ENCODE measurements at regions not wholly inside any gene's neighbourhood (a gene's known extent, or its start where the extent isn't known, plus 50 kb on each side); places are given as distances from the start of the nearest gene placed in this dataset.

GRCh38 chr3:88000853-88001252 lies 58.0 kb downstream of the CGGBP1 start:
- Mint-ChIP-seq H3K36me3 (ENCODE audit: low read depth) (no peaks in the 10 kb centered on the region), H3K4me3 (peak overlapping the region; percentile 57), H3K27ac (no peak overlapping the region), H3K4me1 (ENCODE audit: low read depth) (peaks cover 19% of the 10 kb centered on the region), H3K27me3 (ENCODE audit: low read depth) (peaks cover 23% of the 10 kb centered on the region), H3K9me3 (no peaks in the 10 kb centered on the region)

DNA sequence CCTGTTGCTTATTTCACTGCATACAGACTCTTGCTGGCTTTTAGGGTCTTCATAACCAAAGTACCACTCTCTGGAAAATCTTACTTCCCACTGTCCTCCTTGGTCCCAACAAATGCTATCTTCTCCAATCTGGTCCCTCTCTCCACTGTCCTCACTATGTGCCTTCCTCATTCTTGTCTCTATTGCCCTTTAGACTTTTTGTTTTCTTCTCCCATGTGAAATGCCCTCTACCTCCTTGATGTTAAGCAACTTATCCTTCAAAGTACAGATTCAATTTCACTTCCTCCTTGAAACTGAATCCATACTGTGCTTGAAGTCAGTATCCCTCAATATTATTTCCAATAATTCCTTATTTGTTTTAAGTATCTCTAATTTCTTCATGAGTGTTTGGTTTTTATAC lies 60.8 kb downstream of the CGGBP1 start:
- Mint-ChIP-seq H3K27ac (no peak overlapping the region), H3K27me3 (ENCODE audit: low read depth) (peaks cover 22% of the 10 kb centered on the region), H3K9me3 (no peaks in the 10 kb centered on the region), H3K4me3 (peak overlapping the region; percentile 15), H3K4me1 (ENCODE audit: low read depth) (peaks cover 19% of the 10 kb centered on the region), H3K36me3 (ENCODE audit: low read depth) (no peaks in the 10 kb centered on the region)

DNA sequence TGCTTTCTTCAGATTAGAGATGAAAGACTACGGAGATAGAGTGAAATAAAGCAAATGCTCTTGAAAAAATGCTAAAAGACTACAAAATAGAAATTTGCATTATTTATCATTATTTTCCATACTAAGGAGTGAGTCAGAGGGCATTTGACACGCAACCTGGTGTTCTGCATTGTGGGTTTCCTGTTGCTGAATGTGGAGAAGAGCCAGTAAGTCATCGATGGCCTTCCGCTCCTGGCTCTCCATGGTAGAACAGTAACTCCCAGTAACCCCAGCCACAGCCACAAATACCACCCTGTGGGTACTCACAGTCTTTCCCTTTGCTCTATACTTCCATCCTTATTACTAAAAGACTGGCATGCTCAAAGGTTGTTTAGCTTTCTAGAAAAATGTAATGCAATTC lies 61.5 kb downstream of the CGGBP1 start:
- Mint-ChIP-seq H3K9me3 (no peaks in the 10 kb centered on the region), H3K27ac (peak overlapping the region; percentile 28), H3K36me3 (ENCODE audit: low read depth) (no peaks in the 10 kb centered on the region), H3K27me3 (ENCODE audit: low read depth) (peaks cover 22% of the 10 kb centered on the region), H3K4me1 (ENCODE audit: low read depth) (peaks cover 19% of the 10 kb centered on the region), H3K4me3 (peak overlapping the region; percentile 19)

DNA sequence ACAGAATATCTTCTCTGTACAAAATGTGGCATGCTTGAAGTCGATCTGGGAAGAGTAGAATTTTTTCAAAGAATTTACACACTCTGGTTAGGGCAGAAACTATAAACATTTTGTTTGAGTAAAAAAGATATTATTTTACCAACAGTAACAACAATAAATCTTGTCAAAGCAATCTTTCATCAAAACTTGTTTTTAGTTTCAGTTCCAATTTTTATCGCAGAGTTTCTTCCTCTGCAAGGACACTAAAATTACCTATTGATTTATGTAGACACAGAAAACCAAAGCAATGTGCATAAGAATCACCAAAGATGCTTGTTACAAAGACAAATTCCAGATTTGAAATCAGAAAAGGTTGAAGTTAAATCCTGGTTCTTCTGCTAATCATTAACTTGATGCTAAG lies 61.9 kb downstream of the CGGBP1 start:
- Mint-ChIP-seq H3K9me3 (no peaks in the 10 kb centered on the region), H3K27ac (peak overlapping the region; percentile 28), H3K4me1 (ENCODE audit: low read depth) (peaks cover 19% of the 10 kb centered on the region), H3K27me3 (ENCODE audit: low read depth) (peaks cover 22% of the 10 kb centered on the region), H3K4me3 (peak overlapping the region; percentile 19), H3K36me3 (ENCODE audit: low read depth) (no peaks in the 10 kb centered on the region)

GRCh38 chr3:87993566-87993965 lies 65.2 kb downstream of the CGGBP1 start:
- Mint-ChIP-seq H3K4me1 (ENCODE audit: low read depth) (peaks cover 13% of the 10 kb centered on the region), H3K27ac (no peak overlapping the region), H3K36me3 (ENCODE audit: low read depth) (no peaks in the 10 kb centered on the region), H3K27me3 (ENCODE audit: low read depth) (peaks cover 9% of the 10 kb centered on the region), H3K4me3 (no peak overlapping the region), H3K9me3 (no peaks in the 10 kb centered on the region)

DNA sequence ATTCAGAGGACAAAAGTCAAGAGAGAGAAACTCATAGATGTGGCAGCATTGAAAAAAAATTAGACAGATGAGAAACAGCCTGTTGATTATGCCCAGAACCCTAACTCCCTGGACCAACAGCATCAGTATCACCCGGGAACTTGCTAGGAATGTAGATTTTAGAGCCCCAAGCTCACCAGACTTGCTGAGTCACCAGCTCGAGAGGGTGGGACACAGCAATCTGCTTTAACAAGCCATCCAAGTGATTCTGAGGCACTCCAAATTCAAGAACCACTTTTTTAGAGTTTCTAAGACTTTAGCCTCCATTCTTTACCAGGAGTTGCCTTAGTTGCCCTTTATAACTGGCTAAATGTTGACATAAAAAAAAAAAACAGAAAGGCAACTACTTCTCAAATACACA lies 70.9 kb downstream of the CGGBP1 start:
- no peaks in the 10 kb centered on the region for H3K9me3 Mint-ChIP-seq
- no peaks in the 10 kb centered on the region for H3K27me3 Mint-ChIP-seq (ENCODE audit: low read depth)
- H3K4me1 Mint-ChIP-seq (ENCODE audit: low read depth): no peaks in the 10 kb centered on the region
- H3K36me3 Mint-ChIP-seq (ENCODE audit: low read depth): no peaks in the 10 kb centered on the region
- H3K27ac Mint-ChIP-seq: no peak overlapping the region
- no peak overlapping the region for H3K4me3 Mint-ChIP-seq

DNA sequence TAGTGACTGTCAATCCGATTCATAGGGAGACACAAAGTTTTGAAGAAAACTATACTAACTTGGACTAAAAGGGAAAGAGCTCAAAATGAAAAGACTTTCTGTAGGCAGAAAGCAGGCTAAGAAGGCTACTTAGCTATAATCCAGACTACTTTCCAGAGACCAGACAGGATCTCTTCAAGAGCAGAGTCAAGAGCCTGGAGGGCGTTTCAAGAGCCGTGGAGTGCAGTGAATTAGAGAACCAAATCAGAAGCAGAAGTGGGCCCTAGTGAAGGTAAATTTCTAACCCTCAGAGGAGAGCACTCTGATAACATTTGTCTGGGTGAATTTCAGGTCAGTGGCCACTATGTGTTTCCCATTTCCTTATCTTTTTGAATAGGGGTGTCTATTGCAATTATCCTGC lies 76.4 kb downstream of the CGGBP1 start:
- no peak overlapping the region for H3K27ac Mint-ChIP-seq
- H3K36me3 Mint-ChIP-seq (ENCODE audit: low read depth): no peaks in the 10 kb centered on the region
- no peaks in the 10 kb centered on the region for H3K4me1 Mint-ChIP-seq (ENCODE audit: low read depth)
- H3K27me3 Mint-ChIP-seq (ENCODE audit: low read depth): no peaks in the 10 kb centered on the region
- H3K9me3 Mint-ChIP-seq: no peaks in the 10 kb centered on the region
- H3K4me3 Mint-ChIP-seq: no peak overlapping the region

- Mint-ChIP-seq H3K27ac (no peak overlapping the region), H3K9me3 (no peaks in the 10 kb centered on the region), H3K36me3 (ENCODE audit: low read depth) (no peaks in the 10 kb centered on the region), H3K4me3 (no peak overlapping the region), H3K4me1 (ENCODE audit: low read depth) (no peaks in the 10 kb centered on the region), H3K27me3 (ENCODE audit: low read depth) (no peaks in the 10 kb centered on the region)
Observed at GRCh38 chr3:87979527-87979926, 79.3 kb downstream of the CGGBP1 start.

- Mint-ChIP-seq H3K4me1 (ENCODE audit: low read depth) (no peaks in the 10 kb centered on the region), H3K9me3 (no peaks in the 10 kb centered on the region), H3K4me3 (no peak overlapping the region), H3K27ac (no peak overlapping the region), H3K36me3 (ENCODE audit: low read depth) (no peaks in the 10 kb centered on the region), H3K27me3 (ENCODE audit: low read depth) (no peaks in the 10 kb centered on the region)
Observed at GRCh38 chr3:87977765-87978164, 81.0 kb downstream of the CGGBP1 start.

- no peak overlapping the region for H3K27ac Mint-ChIP-seq
- H3K36me3 Mint-ChIP-seq (ENCODE audit: low read depth): no peaks in the 10 kb centered on the region
- H3K9me3 Mint-ChIP-seq: no peaks in the 10 kb centered on the region
- H3K4me1 Mint-ChIP-seq (ENCODE audit: low read depth): no peaks in the 10 kb centered on the region
- H3K4me3 Mint-ChIP-seq: no peak overlapping the region
- H3K27me3 Mint-ChIP-seq (ENCODE audit: low read depth): no peaks in the 10 kb centered on the region
Observed at GRCh38 chr3:87975716-87976115, 83.1 kb downstream of the CGGBP1 start.

DNA sequence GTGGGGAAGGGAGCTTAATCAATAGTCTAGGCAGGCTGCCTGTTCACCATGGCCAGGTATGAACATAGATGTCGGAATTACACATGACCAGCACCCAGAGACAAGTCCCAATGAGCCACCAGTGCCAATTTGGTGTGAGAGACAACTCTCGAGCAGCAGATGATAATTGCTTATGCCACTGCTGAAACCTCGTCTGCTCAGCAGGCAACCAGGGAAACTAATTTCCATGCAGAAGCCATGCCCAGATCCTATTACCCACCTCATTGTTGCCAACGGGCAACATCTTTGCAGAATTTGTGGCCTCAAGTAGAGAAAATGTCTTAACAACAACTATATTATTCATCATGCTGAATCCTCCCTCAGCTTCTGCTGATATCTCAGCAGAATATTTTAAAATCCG lies 84.9 kb downstream of the CGGBP1 start:
- H3K4me1 Mint-ChIP-seq (ENCODE audit: low read depth): no peaks in the 10 kb centered on the region
- H3K36me3 Mint-ChIP-seq (ENCODE audit: low read depth): no peaks in the 10 kb centered on the region
- H3K4me3 Mint-ChIP-seq: no peak overlapping the region
- no peaks in the 10 kb centered on the region for H3K9me3 Mint-ChIP-seq
- no peaks in the 10 kb centered on the region for H3K27me3 Mint-ChIP-seq (ENCODE audit: low read depth)
- no peak overlapping the region for H3K27ac Mint-ChIP-seq

DNA sequence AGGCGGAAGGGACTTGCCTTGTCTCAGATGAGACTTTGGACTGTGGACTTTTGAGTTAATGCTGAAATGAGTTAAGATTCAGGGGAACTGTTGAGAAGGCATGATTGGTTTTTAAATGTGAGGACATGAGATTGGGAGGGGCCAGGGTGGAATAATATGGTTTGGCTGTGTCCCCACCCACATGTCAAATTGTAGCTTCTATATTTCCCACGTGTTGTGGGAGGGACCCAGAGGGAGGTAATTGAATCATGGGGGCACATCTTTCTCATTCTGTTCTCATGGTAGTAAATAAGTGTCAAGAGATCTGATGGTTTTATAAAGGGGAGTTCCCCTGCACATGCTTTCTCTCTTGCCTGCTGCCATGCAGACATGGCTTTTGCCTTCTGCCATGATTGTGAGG lies 89.2 kb downstream of the CGGBP1 start:
- Mint-ChIP-seq H3K27me3 (ENCODE audit: low read depth) (no peaks in the 10 kb centered on the region), H3K9me3 (no peaks in the 10 kb centered on the region), H3K4me1 (ENCODE audit: low read depth) (no peaks in the 10 kb centered on the region), H3K36me3 (ENCODE audit: low read depth) (no peaks in the 10 kb centered on the region), H3K4me3 (no peak overlapping the region), H3K27ac (no peak overlapping the region)

- H3K4me3 Mint-ChIP-seq: no peak overlapping the region
- no peaks in the 10 kb centered on the region for H3K9me3 Mint-ChIP-seq
- H3K27me3 Mint-ChIP-seq (ENCODE audit: low read depth): no peaks in the 10 kb centered on the region
- H3K27ac Mint-ChIP-seq: no peak overlapping the region
- no peaks in the 10 kb centered on the region for H3K36me3 Mint-ChIP-seq (ENCODE audit: low read depth)
- H3K4me1 Mint-ChIP-seq (ENCODE audit: low read depth): no peaks in the 10 kb centered on the region
Observed at GRCh38 chr3:87968668-87969067, 90.1 kb downstream of the CGGBP1 start.

- no peak overlapping the region for H3K4me3 Mint-ChIP-seq
- no peaks in the 10 kb centered on the region for H3K36me3 Mint-ChIP-seq (ENCODE audit: low read depth)
- no peaks in the 10 kb centered on the region for H3K4me1 Mint-ChIP-seq (ENCODE audit: low read depth)
- H3K9me3 Mint-ChIP-seq: no peaks in the 10 kb centered on the region
- H3K27ac Mint-ChIP-seq: no peak overlapping the region
- H3K27me3 Mint-ChIP-seq (ENCODE audit: low read depth): peaks cover 4% of the 10 kb centered on the region
Observed at GRCh38 chr3:87958289-87958688, 100.5 kb downstream of the CGGBP1 start.

GRCh38 chr3:87957575-87957974 lies 101.2 kb downstream of the CGGBP1 start:
- Mint-ChIP-seq H3K36me3 (ENCODE audit: low read depth) (no peaks in the 10 kb centered on the region), H3K4me1 (ENCODE audit: low read depth) (no peaks in the 10 kb centered on the region), H3K27ac (no peak overlapping the region), H3K4me3 (no peak overlapping the region), H3K9me3 (no peaks in the 10 kb centered on the region), H3K27me3 (ENCODE audit: low read depth) (peaks cover 4% of the 10 kb centered on the region)

DNA sequence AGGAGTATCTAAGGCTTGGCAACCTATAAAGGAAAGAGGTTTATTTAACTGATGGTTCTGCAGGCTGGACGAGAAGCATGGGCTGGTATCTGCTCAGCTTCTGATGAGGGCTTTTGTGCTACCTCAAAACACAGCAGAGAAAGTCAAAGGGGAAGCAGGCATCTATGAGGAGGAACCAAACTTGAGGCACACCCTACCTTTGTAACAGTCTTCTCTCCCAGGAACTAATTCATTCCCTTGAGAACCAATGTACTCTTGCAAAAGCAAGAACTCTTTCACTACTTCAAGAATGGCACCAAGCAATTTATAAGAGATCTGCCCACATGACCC lies 109.0 kb downstream of the CGGBP1 start:
- Mint-ChIP-seq H3K4me3 (no peak overlapping the region), H3K36me3 (ENCODE audit: low read depth) (no peaks in the 10 kb centered on the region), H3K4me1 (ENCODE audit: low read depth) (no peaks in the 10 kb centered on the region), H3K27ac (no peak overlapping the region), H3K9me3 (no peaks in the 10 kb centered on the region), H3K27me3 (ENCODE audit: low read depth) (no peaks in the 10 kb centered on the region)

Measured in T-helper 1 cell treated with Interleukin-12 subunit alpha and Interleukin-12 subunit beta and Interleukin-4 antibody, amounts not matched to agents 30 μg/mL and 1 μg/mL, for 36 hours (primary cell).